ENCODE measurements at regions not wholly inside any gene's neighbourhood (a gene's known extent, or its start where the extent isn't known, plus 50 kb on each side); places are given as distances from the start of the nearest gene placed in this dataset.

GRCh38 chr1:229197265-229197585, 73.7 kb upstream of the RAB4A start:
- TF ChIP-seq EZH2phosphoT487 (IDR thresholded peaks at IDR 0.05; ENCODE audit: low read length) (no peak), CTCF (IDR thresholded peaks at IDR 0.05; ENCODE audit: low read length) (no peak), EZH2 (optimal IDR thresholded peaks at IDR 0.05; ENCODE audit: low read depth, low read length) (no peak)
- Histone ChIP-seq H3K27me3 (replicated peaks; ENCODE audit: insufficient read depth, low read length) (no peaks in the 10 kb centered on the region), H2AFZ (ENCODE audit: low read length) (no peak overlapping the region), H3K79me2 (ENCODE audit: low read length) (no peaks in the 10 kb centered on the region), H3K4me3 (ENCODE audit: low read length) (no peak overlapping the region), H3K9ac (ENCODE audit: low read length) (no peak overlapping the region), H4K20me1 (ENCODE audit: insufficient read depth, low read length) (no peaks in the 10 kb centered on the region), H3K9me2 (replicated peaks; ENCODE audit: insufficient read depth, low read length) (no peaks in the 10 kb centered on the region), H3K27ac (ENCODE audit: low read length) (no peak overlapping the region), H3K4me1 (ENCODE audit: low read length) (no peaks in the 10 kb centered on the region), H3K36me3 (replicated peaks; ENCODE audit: insufficient read depth, low read length) (no peaks in the 10 kb centered on the region), H3F3A (ENCODE audit: insufficient read depth, low read length) (no peaks in the 10 kb centered on the region), H3K4me2 (ENCODE audit: low read depth, low read length) (no peak overlapping the region), H3K9me3 (replicated peaks; ENCODE audit: insufficient read depth, low read length) (no peaks in the 10 kb centered on the region)
- no peak for DNase-seq

DNA sequence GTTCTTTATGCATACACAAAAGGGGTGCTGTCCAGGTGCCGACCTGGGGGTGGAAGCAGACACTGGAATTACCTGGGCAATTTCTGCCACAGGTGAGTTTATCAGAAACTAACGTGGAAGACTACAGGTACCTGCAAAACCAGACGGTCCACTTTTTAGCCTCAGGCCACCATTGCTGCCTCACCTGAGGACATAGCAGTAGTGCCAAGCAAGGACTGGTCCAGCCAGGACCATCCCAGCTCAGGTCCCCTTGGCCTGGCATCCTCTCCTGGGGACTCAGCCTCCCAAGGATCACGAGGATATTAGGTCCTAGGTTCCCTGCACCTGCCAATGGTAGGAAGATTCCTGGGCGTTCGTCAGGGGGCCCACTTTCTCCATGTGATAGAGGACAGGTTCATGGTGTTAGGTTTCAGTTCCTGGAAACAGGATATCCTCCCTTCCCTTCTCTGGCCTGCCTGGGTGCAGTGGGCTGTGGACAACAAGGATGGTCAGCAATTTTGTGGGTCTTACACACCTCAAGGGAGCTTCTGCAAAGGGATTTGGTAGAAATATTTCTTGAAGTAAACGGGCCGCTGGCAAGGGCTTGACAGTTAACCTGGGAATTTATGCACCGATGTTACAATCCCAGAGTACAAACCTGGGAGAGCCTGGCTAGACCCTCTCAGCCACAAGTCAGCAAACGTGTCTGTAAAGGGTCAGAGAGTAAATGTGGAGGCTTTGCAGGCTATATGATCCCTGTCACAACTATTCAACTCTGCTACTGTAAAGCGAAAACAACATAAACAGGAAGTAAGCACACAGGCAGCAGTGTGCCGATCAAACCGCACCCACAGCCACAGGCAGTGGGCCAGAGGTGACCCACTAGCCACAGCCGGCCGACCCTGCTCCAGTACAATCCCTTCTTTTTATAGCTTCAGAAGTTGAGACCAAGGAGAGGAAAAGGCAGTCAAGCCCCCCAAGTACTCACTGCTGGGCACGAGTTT, 71.4 kb upstream of the RAB4A start:
- no peak for DNase-seq
- Histone ChIP-seq H3K79me2 (ENCODE audit: low read length) (no peaks in the 10 kb centered on the region), H3K27me3 (replicated peaks; ENCODE audit: insufficient read depth, low read length) (no peaks in the 10 kb centered on the region), H3K9me3 (replicated peaks; ENCODE audit: insufficient read depth, low read length) (no peaks in the 10 kb centered on the region), H3K4me2 (ENCODE audit: low read depth, low read length) (no peak overlapping the region), H3K4me3 (ENCODE audit: low read length) (no peak overlapping the region), H2AFZ (ENCODE audit: low read length) (0 out of 2 replicates have a peak overlapping the region, but pooled peaks have one; percentile 2), H3K36me3 (replicated peaks; ENCODE audit: insufficient read depth, low read length) (no peaks in the 10 kb centered on the region), H4K20me1 (ENCODE audit: insufficient read depth, low read length) (no peaks in the 10 kb centered on the region), H3K9ac (ENCODE audit: low read length) (no peak overlapping the region), H3K4me1 (ENCODE audit: low read length) (no peaks in the 10 kb centered on the region), H3F3A (ENCODE audit: insufficient read depth, low read length) (no peaks in the 10 kb centered on the region), H3K27ac (ENCODE audit: low read length) (no peak overlapping the region), H3K9me2 (replicated peaks; ENCODE audit: insufficient read depth, low read length) (no peaks in the 10 kb centered on the region)
- no peak for TF ChIP-seq EZH2phosphoT487 (IDR thresholded peaks at IDR 0.05; ENCODE audit: low read length)
- no peak for TF ChIP-seq CTCF (IDR thresholded peaks at IDR 0.05; ENCODE audit: low read length)
- TF ChIP-seq EZH2 (optimal IDR thresholded peaks at IDR 0.05; ENCODE audit: low read depth, low read length), result no peak

DNA sequence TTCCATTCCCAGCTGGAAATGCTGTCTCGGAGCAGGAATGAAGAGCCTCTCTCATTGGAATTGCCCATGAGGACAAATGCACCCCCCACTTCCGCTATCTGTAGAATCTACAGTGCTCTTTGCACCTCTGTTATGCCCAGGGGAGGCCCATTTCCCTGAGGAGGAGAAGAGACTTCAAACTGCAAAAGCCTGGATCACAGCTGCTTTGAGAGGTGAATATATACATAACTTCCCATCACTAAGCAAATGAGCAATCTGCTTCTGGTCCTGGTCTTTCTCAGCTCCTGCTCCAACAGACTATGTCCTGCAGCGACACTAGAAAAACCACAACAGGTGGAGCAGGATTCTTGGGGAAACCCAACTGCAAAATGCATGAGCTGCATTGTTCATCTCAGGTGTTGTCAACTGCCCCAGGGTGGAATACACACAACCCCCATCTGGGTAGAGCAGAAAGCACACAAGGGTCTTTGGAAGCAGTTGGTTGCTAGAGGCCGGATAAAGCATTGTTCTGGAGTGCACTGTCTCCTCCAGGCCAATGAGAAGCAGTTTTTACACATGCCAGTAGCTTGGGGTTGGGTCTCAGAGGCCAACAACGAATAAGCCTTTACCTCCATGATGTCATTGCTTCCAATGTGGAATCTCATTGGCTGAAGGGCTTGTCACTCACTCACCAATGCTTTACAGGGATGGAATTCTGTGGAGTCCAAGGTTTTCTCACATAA, 67.7 kb upstream of the RAB4A start:
- H2AFZ ChIP-seq (ENCODE audit: low read length), result no peak overlapping the region
- H3K36me3 ChIP-seq (replicated peaks; ENCODE audit: insufficient read depth, low read length), result no peaks in the 10 kb centered on the region
- H3K27me3 ChIP-seq (replicated peaks; ENCODE audit: insufficient read depth, low read length), result no peaks in the 10 kb centered on the region
- no peak for DNase-seq
- no peak overlapping the region for H3K4me2 ChIP-seq (ENCODE audit: low read depth, low read length)
- no peak overlapping the region for H3K4me3 ChIP-seq (ENCODE audit: low read length)
- H3K9ac ChIP-seq (ENCODE audit: low read length), result no peak overlapping the region
- H3K9me3 ChIP-seq (replicated peaks; ENCODE audit: insufficient read depth, low read length), result no peaks in the 10 kb centered on the region
- H3K27ac ChIP-seq (ENCODE audit: low read length), result no peak overlapping the region
- no peaks in the 10 kb centered on the region for H3K79me2 ChIP-seq (ENCODE audit: low read length)
- no peaks in the 10 kb centered on the region for H4K20me1 ChIP-seq (ENCODE audit: insufficient read depth, low read length)
- no peaks in the 10 kb centered on the region for H3F3A ChIP-seq (ENCODE audit: insufficient read depth, low read length)
- TF ChIP-seq EZH2phosphoT487 (IDR thresholded peaks at IDR 0.05; ENCODE audit: low read length), result no peak
- no peak for TF ChIP-seq EZH2 (optimal IDR thresholded peaks at IDR 0.05; ENCODE audit: low read depth, low read length)
- no peak for TF ChIP-seq CTCF (IDR thresholded peaks at IDR 0.05; ENCODE audit: low read length)
- no peaks in the 10 kb centered on the region for H3K4me1 ChIP-seq (ENCODE audit: low read length)
- H3K9me2 ChIP-seq (replicated peaks; ENCODE audit: insufficient read depth, low read length), result no peaks in the 10 kb centered on the region
